ENCODE measurements at regions not wholly inside any gene's neighbourhood (a gene's known extent, or its start where the extent isn't known, plus 50 kb on each side); places are given as distances from the start of the nearest gene placed in this dataset.

DNA sequence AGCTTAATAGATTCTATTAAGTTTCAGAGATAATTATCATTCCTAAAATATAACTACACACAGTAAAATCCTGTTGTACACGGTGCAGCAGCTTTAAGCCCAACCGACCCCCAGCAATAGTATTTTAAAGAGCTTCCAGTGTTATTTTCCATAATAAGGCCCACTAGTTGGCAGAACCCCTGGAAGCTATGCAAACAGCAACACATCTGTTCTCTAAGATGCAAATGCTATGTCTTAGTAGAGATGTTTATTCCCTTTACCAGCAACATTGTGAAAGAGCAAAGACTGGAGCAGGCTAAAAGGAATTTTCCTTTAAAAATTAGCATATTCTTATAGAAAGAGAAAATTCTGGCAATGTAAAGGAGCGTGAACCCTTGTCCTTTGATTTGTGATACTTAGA, 819.7 kb upstream of the ALCAM start:
- TF ChIP-seq POLR2A (IDR thresholded peaks at IDR 0.05): no peak
- TF ChIP-seq, protein P1, sequence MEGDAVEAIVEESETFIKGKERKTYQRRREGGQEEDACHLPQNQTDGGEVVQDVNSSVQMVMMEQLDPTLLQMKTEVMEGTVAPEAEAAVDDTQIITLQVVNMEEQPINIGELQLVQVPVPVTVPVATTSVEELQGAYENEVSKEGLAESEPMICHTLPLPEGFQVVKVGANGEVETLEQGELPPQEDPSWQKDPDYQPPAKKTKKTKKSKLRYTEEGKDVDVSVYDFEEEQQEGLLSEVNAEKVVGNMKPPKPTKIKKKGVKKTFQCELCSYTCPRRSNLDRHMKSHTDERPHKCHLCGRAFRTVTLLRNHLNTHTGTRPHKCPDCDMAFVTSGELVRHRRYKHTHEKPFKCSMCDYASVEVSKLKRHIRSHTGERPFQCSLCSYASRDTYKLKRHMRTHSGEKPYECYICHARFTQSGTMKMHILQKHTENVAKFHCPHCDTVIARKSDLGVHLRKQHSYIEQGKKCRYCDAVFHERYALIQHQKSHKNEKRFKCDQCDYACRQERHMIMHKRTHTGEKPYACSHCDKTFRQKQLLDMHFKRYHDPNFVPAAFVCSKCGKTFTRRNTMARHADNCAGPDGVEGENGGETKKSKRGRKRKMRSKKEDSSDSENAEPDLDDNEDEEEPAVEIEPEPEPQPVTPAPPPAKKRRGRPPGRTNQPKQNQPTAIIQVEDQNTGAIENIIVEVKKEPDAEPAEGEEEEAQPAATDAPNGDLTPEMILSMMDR (IDR thresholded peaks at IDR 0.05): no peak
- H3K4me3 ChIP-seq: no peak overlapping the region
- WGBS, 2 donors: 40 to 41% methylated on average over 3 of the region's 3 CpGs
- H3K27me3 ChIP-seq: no peaks in the 10 kb centered on the region
- H3K36me3 ChIP-seq (replicated peaks in 1 of 2; ENCODE audit: insufficient read depth in 1 of 2, low read depth in 2 of 2): no peaks in the 10 kb centered on the region
- intact Hi-C loops (cut with DNase I): no loop called here
- no peak overlapping the region for H3K27ac ChIP-seq
- H3K9me3 ChIP-seq: no peaks in the 10 kb centered on the region
- no peak for ATAC-seq
- DNase-seq: no peak
- H3K4me1 ChIP-seq: no peaks in the 10 kb centered on the region

GRCh38 chr3:104548401-104548800, 818.3 kb upstream of the ALCAM start:
- no peak overlapping the region for H3K27ac ChIP-seq
- H3K9me3 ChIP-seq: no peaks in the 10 kb centered on the region
- TF ChIP-seq, protein P1 (IDR thresholded peaks at IDR 0.05): no peak
- no peak for TF ChIP-seq POLR2A (IDR thresholded peaks at IDR 0.05)
- 71 to 82% methylated on average over 8 of the region's 8 CpGs for WGBS, 2 donors
- H3K4me3 ChIP-seq: no peak overlapping the region
- no peaks in the 10 kb centered on the region for H3K27me3 ChIP-seq
- no peaks in the 10 kb centered on the region for H3K36me3 ChIP-seq (replicated peaks in 1 of 2; ENCODE audit: insufficient read depth in 1 of 2, low read depth in 2 of 2)
- ATAC-seq: no peak
- H3K4me1 ChIP-seq: no peaks in the 10 kb centered on the region
- DNase-seq: no peak
- intact Hi-C loops (cut with DNase I): no loop called here

- Histone ChIP-seq H3K4me1 (no peaks in the 10 kb centered on the region), H3K36me3 (replicated peaks in 1 of 2; ENCODE audit: insufficient read depth in 1 of 2, low read depth in 2 of 2) (no peaks in the 10 kb centered on the region), H3K9me3 (no peaks in the 10 kb centered on the region), H3K27ac (no peak overlapping the region), H3K4me3 (no peak overlapping the region), H3K27me3 (no peaks in the 10 kb centered on the region)
- no peak for TF ChIP-seq POLR2A (IDR thresholded peaks at IDR 0.05)
- TF ChIP-seq, protein P1 (IDR thresholded peaks at IDR 0.05): no peak
- intact Hi-C loops (cut with DNase I): no loop called here
- no peak for ATAC-seq
- 35 to 36% methylated on average over 4 of the region's 4 CpGs for WGBS, 2 donors
- no peak for DNase-seq
Measured at GRCh38 chr3:104549099-104549714, 817.5 kb upstream of the ALCAM start.

DNA sequence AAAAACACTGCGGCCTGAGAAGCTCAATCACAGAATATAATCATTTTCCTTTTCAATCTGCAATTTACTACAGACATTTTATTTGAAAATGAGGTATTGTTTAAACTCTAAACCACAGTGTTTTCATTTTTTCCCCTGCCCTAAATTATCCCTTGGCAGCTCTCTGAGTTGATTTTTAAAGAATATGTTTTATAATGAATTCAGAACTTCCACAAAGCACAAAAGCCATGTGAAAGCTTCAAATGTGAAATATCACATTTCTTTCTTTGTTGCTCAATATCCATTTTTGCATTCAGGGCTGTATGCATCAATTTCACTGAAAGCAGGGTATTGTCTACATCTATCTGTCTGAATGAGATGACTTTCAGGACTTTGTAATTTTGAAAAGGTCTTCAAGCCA, 813.6 kb upstream of the ALCAM start:
- WGBS, 2 donors: 61 to 83% methylated on average over 1 of the region's 1 CpG
- H3K4me1 ChIP-seq: no peaks in the 10 kb centered on the region
- intact Hi-C loops (cut with DNase I): no loop called here
- H3K27me3 ChIP-seq: no peaks in the 10 kb centered on the region
- no peaks in the 10 kb centered on the region for H3K9me3 ChIP-seq
- H3K27ac ChIP-seq: no peak overlapping the region
- TF ChIP-seq, protein P1 (IDR thresholded peaks at IDR 0.05): no peak
- no peak for TF ChIP-seq POLR2A (IDR thresholded peaks at IDR 0.05)
- ATAC-seq (no peak), DNase-seq (no peak)
- H3K36me3 ChIP-seq (replicated peaks in 1 of 2; ENCODE audit: insufficient read depth in 1 of 2, low read depth in 2 of 2): no peaks in the 10 kb centered on the region
- no peak overlapping the region for H3K4me3 ChIP-seq

GRCh38 chr3:104554425-104554824, 812.3 kb upstream of the ALCAM start:
- ATAC-seq (no peak), DNase-seq (no peak)
- no peaks in the 10 kb centered on the region for H3K27me3 ChIP-seq
- no peak overlapping the region for H3K4me3 ChIP-seq
- WGBS, 2 donors: 83 to 85% methylated on average over 4 of the region's 4 CpGs
- TF ChIP-seq, protein P1 (IDR thresholded peaks at IDR 0.05): no peak
- no peak for TF ChIP-seq POLR2A (IDR thresholded peaks at IDR 0.05)
- no peaks in the 10 kb centered on the region for H3K4me1 ChIP-seq
- H3K9me3 ChIP-seq: no peaks in the 10 kb centered on the region
- no peaks in the 10 kb centered on the region for H3K36me3 ChIP-seq (replicated peaks in 1 of 2; ENCODE audit: insufficient read depth in 1 of 2, low read depth in 2 of 2)
- H3K27ac ChIP-seq: no peak overlapping the region
- intact Hi-C loops (cut with DNase I): no loop called here

Data from body of pancreas (tissue), 4 donors.